ENCODE measurements at regions not wholly inside any gene's neighbourhood (a gene's known extent, or its start where the extent isn't known, plus 50 kb on each side); places are given as distances from the start of the nearest gene placed in this dataset.

DNA sequence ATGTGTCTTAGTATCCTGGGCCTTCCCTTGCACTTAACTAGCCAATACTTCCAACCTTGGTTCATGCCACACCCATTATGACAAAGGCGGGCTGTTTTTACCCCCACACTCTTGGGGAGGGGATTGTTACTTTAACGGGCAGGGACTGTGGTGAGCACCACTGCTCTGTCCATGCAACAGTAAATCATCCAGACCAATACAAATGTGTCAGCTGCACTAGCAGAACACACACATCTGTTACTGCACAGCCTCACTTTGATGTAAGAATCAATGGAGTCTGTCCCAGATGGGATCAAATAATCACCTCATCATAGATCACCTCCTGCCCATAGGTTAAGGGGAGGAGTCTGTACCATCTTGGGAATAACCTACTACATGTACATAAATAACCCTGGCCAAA, 58.1 kb downstream of the NPAP1 start:
- Mint-ChIP-seq H3K9me3 (peaks cover 7% of the 10 kb centered on the region), H3K36me3 (ENCODE audit: low read depth) (no peaks in the 10 kb centered on the region), H3K27ac (no peak overlapping the region), H3K4me3 (no peak overlapping the region), H3K4me1 (ENCODE audit: low read depth) (no peaks in the 10 kb centered on the region), H3K27me3 (no peaks in the 10 kb centered on the region)
- ATAC-seq (no peak), DNase-seq (no peak)
- TF ChIP-seq, protein P1, sequence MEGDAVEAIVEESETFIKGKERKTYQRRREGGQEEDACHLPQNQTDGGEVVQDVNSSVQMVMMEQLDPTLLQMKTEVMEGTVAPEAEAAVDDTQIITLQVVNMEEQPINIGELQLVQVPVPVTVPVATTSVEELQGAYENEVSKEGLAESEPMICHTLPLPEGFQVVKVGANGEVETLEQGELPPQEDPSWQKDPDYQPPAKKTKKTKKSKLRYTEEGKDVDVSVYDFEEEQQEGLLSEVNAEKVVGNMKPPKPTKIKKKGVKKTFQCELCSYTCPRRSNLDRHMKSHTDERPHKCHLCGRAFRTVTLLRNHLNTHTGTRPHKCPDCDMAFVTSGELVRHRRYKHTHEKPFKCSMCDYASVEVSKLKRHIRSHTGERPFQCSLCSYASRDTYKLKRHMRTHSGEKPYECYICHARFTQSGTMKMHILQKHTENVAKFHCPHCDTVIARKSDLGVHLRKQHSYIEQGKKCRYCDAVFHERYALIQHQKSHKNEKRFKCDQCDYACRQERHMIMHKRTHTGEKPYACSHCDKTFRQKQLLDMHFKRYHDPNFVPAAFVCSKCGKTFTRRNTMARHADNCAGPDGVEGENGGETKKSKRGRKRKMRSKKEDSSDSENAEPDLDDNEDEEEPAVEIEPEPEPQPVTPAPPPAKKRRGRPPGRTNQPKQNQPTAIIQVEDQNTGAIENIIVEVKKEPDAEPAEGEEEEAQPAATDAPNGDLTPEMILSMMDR (IDR thresholded peaks at IDR 0.05): no peak
- ChIA-PET CTCF (no interaction called here), POLR2A (no interaction called here)
- intact Hi-C loops (cut with micrococcal nuclease): no loop called here

DNA sequence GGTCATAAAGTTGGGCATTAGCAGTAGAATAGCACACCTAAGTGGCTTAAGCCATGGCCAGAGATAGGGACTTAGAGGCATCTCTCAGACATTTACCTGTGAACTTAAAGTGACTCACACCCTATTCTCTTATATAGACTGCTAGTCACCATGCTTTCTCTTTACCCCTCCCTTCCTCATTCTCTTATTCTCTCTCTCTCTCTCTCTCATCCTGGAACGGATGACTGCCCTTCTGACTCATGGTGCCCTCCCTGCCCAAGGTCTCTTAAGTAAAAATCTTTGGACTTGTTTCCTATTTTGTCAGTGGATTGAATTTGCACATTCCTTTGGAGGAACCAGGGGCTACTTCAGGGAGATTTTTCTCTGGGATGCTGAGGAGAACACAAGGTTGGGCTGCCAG, 58.8 kb downstream of the NPAP1 start:
- DNase-seq: no peak
- ChIA-PET CTCF (no interaction called here), POLR2A (no interaction called here)
- TF ChIP-seq, protein P1 (IDR thresholded peaks at IDR 0.05): no peak
- peaks cover 6% of the 10 kb centered on the region for H3K9me3 Mint-ChIP-seq
- H3K4me1 Mint-ChIP-seq (ENCODE audit: low read depth): no peaks in the 10 kb centered on the region
- H3K36me3 Mint-ChIP-seq (ENCODE audit: low read depth): no peaks in the 10 kb centered on the region
- no peak overlapping the region for H3K27ac Mint-ChIP-seq
- H3K27me3 Mint-ChIP-seq: no peaks in the 10 kb centered on the region
- intact Hi-C loops (cut with micrococcal nuclease): no loop called here
- H3K4me3 Mint-ChIP-seq: no peak overlapping the region
- ATAC-seq: no peak

DNA sequence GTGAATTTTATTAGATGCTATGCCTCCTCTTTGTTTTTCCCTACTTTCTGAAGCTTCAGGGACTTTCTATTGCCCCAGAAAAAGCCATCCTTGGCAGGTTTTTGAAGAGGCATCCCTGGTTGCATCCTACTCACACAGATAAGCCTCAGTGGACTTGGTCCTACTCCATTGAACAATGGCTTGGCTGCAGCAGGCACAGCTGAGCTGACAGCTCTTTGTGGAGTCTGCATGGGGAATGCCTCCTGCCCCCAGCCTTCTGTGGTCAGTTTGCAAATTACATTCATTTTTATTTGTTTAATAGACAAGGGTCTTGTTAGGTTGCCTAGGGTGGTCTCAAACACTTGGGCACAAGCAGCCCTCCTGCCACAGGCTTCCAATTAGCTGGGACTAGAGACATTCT, 69.7 kb downstream of the NPAP1 start:
- CTCF ChIA-PET: no interaction called here
- no peak overlapping the region for H3K27ac Mint-ChIP-seq
- ATAC-seq (no peak), DNase-seq (no peak)
- H3K27me3 Mint-ChIP-seq: no peaks in the 10 kb centered on the region
- H3K4me1 Mint-ChIP-seq (ENCODE audit: low read depth): no peaks in the 10 kb centered on the region
- H3K4me3 Mint-ChIP-seq: no peak overlapping the region
- TF ChIP-seq, protein P1 (IDR thresholded peaks at IDR 0.05): no peak
- intact Hi-C loops (cut with micrococcal nuclease): no loop called here
- peaks cover 7% of the 10 kb centered on the region for H3K9me3 Mint-ChIP-seq
- no peaks in the 10 kb centered on the region for H3K36me3 Mint-ChIP-seq (ENCODE audit: low read depth)
- POLR2A ChIA-PET: no interaction called here

DNA sequence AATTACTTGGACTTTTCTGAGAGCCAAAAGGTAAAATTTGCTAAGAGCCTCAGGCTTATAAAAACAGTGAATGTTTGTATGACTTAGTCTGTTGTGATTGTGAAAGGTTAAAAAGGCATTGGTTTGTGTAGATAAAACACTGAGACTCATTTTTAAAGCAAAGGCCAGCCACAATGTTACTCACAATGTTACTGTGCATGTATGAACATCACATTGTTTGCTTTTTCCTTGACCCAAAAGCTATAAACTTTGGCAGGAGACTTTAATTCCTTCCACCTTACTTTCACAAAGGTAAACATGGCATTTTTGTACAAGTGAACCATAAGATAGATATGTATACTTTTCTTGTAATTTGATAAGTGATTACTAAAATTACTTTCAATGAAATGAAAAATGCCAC, 70.5 kb downstream of the NPAP1 start:
- TF ChIP-seq, protein P1 (IDR thresholded peaks at IDR 0.05): no peak
- no peak for ATAC-seq
- Mint-ChIP-seq H3K4me3 (no peak overlapping the region), H3K4me1 (ENCODE audit: low read depth) (no peaks in the 10 kb centered on the region), H3K27ac (no peak overlapping the region), H3K9me3 (peaks cover 7% of the 10 kb centered on the region), H3K36me3 (ENCODE audit: low read depth) (no peaks in the 10 kb centered on the region), H3K27me3 (no peaks in the 10 kb centered on the region)
- POLR2A ChIA-PET: no interaction called here
- intact Hi-C loops (cut with micrococcal nuclease): no loop called here
- no peak for DNase-seq
- CTCF ChIA-PET: no interaction called here

DNA sequence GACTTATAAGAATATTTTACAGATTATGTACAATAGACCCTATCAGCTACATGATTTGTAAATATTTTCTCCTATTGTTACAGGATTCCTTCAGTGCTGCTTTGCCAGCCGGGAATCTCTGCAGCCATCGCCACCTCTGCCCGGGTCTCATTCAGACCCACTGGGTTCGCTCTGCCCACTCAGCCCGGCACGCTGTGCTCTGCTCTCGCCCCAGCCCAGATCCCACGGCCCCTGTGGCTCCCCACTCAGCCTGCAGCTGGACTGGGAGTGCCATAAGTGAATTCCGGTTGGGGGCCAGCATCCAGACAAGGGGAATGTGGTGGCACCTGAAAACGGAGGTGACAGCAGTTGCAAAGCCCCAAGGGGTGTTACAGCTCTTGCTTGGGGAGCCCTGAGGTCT, 71.8 kb downstream of the NPAP1 start:
- DNase-seq (no peak), ATAC-seq (no peak)
- Mint-ChIP-seq H3K4me3 (no peak overlapping the region), H3K27ac (no peak overlapping the region), H3K4me1 (ENCODE audit: low read depth) (no peaks in the 10 kb centered on the region), H3K36me3 (ENCODE audit: low read depth) (no peaks in the 10 kb centered on the region), H3K9me3 (peaks cover 5% of the 10 kb centered on the region), H3K27me3 (no peaks in the 10 kb centered on the region)
- ChIA-PET POLR2A (no interaction called here), CTCF (no interaction called here)
- intact Hi-C loops (cut with micrococcal nuclease): no loop called here
- TF ChIP-seq, protein P1 (IDR thresholded peaks at IDR 0.05): no peak
